Uterus (tissue), 3 donors: ENCODE measurements at regions not wholly inside any gene's neighbourhood (a gene's known extent, or its start where the extent isn't known, plus 50 kb on each side); places are given as distances from the start of the nearest gene placed in this dataset.

Experiments
- DNase-seq, 2 donors: peaks; one replicate each; pipeline ENCODE4 v3.0.0-alpha.2; 2019 to 2020
- H3K27ac ChIP-seq, 2 donors: fragments of 200-600 bp; sonication (generic); 1 replicate in 1 of 2; 2 replicates in 1 of 2; pipeline ENCODE4 v1.5.1; 2016 to 2018
- H3K27me3 ChIP-seq, 2 donors: fragments of 200-600 bp; sonication (generic); one replicate each; pipeline ENCODE4 v1.5.1; 2018 to 2019; ENCODE audit warnings: control low read depth in 1 of 2
- H3K36me3 ChIP-seq, 2 donors: fragments of 200-600 bp; sonication (generic); one replicate each; pipeline ENCODE4 v1.5.1; 2019; ENCODE audit warnings: control low read depth in 1 of 2
- H3K4me1 ChIP-seq, 2 donors: fragments of 200-600 bp; sonication (generic); one replicate each; pipeline ENCODE4 v1.5.1; 2018 to 2019; ENCODE audit warnings: control low read depth in 1 of 2
- H3K4me3 ChIP-seq, 2 donors: fragments of 200-600 bp; sonication (generic); 1 replicate in 1 of 2; 2 replicates in 1 of 2; pipeline ENCODE4 v1.5.1; 2018 to 2019; ENCODE audit warnings: mild to moderate bottlenecking in 1 of 2
- H3K9me3 ChIP-seq, 2 donors: fragments of 200-600 bp; sonication (generic); one replicate each; pipeline ENCODE4 v1.5.1; 2019; ENCODE audit warnings: control low read depth in 1 of 2
- POLR2A ChIP-seq, 2 donors: fragments of 450-650 bp; IDR thresholded peaks; one replicate each; pipeline ENCODE4 v1.6.1; 2016; ENCODE audit warnings: antibody characterized with exemption in 2 of 2, mild to moderate bottlenecking in 1 of 2, moderate library complexity in 1 of 2
- intact Hi-C: fragments of 100-400 bp; cut with DNase I; formaldehyde crosslinking; loops from one replicate; pipeline ENCODE4 v1.15.1; 2023; ENCODE audit warnings: low total_unique reads
- TF ChIP-seq, protein P1 (sequence below), 4 experiments: fragments of 200-600 bp in 2 of 4; fragments of 450-650 bp in 2 of 4; sonication (generic) in 2 of 4; IDR thresholded peaks; one replicate each; pipeline ENCODE4 v1.5.1; 2016 to 2019; ENCODE audit warnings: antibody characterized with exemption in 4 of 4, mild to moderate bottlenecking in 2 of 4, moderate library complexity in 1 of 4
- donor health status: DM: yes; HTN: yes; CAD: no.

DNA sequence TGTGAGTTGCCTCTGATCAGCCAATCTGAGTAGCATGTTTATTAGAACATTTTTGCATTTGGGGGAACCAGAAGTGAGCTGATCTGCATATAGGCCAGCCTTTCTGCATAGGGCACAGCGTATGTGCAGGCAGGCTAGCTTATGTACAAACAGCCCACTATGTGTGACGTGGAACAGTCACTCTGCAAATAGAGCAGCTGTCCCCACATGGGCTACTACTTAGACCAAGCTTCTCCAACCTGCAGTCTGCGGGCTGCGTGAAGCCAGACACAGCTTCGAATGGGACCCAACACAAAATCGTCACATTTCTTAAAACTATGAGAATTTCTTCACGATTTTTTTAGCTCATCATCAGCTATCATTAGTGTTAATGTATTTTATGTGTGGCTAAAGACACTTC lies 134.1 kb upstream of the FAM20C start:
- no peaks in the 10 kb centered on the region for H3K36me3 ChIP-seq
- H3K27me3 ChIP-seq: no peaks in the 10 kb centered on the region
- intact Hi-C loops: no loop called here
- no peak for DNase-seq
- TF ChIP-seq, protein P1, sequence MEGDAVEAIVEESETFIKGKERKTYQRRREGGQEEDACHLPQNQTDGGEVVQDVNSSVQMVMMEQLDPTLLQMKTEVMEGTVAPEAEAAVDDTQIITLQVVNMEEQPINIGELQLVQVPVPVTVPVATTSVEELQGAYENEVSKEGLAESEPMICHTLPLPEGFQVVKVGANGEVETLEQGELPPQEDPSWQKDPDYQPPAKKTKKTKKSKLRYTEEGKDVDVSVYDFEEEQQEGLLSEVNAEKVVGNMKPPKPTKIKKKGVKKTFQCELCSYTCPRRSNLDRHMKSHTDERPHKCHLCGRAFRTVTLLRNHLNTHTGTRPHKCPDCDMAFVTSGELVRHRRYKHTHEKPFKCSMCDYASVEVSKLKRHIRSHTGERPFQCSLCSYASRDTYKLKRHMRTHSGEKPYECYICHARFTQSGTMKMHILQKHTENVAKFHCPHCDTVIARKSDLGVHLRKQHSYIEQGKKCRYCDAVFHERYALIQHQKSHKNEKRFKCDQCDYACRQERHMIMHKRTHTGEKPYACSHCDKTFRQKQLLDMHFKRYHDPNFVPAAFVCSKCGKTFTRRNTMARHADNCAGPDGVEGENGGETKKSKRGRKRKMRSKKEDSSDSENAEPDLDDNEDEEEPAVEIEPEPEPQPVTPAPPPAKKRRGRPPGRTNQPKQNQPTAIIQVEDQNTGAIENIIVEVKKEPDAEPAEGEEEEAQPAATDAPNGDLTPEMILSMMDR (IDR thresholded peaks at IDR 0.05): no peak
- no peak for TF ChIP-seq POLR2A (IDR thresholded peaks at IDR 0.05)
- H3K4me3 ChIP-seq: no peak overlapping the region
- no peaks in the 10 kb centered on the region for H3K4me1 ChIP-seq
- H3K9me3 ChIP-seq: no peaks in the 10 kb centered on the region
- H3K27ac ChIP-seq: no peak overlapping the region

DNA sequence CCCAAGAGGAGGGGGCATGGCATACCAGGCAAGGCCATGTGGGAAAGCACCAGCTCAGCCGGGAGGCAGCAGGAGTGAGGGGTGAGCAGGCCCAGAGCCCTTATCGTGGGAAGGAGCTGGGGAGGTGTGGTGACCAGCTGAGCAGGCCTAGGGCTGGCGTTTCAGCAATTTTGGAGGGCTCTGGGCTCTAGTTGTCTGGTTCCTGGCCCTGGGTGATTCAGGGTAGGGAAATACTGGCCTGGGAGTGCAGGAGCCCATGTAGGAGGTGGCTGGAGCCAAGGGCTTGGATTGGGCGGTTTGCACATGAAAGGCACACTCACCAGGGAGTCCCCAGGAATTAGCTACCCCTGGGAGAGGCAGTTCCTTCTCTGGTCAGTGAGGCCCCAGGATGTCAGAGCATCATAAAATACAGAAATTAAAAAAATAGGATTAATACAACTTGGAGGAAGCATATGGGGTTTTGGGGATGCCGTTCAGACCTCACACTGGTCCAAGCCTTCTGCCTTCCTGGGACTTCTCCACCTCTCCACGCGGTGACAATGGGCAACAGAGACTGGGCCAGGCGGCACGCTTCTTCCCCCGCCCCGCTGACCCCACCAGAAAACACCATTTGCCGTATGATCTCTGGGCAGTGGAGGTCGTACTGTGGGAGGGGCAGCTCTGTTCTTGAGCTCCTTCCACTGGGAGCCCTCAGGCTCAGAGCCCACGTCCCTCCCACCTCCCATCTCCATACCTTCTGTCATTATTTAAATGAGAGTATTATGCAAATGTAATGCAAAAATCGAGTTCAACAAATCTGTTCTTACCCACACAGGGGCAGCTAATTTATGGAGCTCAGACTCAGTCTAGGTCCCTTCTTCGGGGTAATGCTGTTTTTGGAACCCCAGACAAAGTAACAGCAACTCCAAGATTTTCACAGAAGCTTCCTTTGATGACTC lies 133.0 kb upstream of the FAM20C start:
- H3K36me3 ChIP-seq: no peaks in the 10 kb centered on the region
- no peak overlapping the region for H3K27ac ChIP-seq
- no peak overlapping the region for H3K4me3 ChIP-seq
- intact Hi-C loops: no loop called here
- H3K27me3 ChIP-seq: no peaks in the 10 kb centered on the region
- TF ChIP-seq, protein P1 (IDR thresholded peaks at IDR 0.05): no peak
- no peak for TF ChIP-seq POLR2A (IDR thresholded peaks at IDR 0.05)
- H3K9me3 ChIP-seq: no peaks in the 10 kb centered on the region
- no peaks in the 10 kb centered on the region for H3K4me1 ChIP-seq
- no peak for DNase-seq

DNA sequence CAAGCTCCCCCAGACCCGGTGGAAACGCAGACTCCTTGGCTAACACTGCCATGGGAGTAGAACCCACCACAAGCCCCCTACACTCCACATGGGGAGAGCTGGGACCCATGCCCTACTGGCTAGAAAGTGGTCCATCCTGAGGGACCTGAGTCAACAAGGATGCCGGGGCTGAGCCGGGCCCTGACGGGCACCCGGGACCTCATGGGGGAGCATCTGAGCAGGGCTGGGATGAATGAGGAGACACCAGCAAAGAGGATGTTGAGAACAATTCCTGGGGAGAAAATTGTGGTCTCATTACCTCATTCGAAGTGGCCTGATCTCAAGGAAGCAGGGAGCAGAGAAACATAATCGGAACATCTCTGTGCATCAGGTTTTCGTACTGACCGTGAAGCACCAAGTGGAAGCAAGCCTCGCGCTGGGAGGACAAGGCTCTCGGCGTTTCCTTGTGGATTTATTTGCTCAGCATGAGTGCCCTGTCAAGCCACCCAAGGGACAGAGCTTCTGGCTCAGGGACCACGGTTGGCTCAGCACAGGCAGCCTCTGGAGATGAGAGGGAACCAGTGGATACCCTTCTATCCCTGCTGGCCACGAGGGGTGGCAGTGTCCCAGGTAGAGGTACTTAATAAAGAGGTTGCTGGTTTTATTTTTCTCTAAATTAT lies 132.2 kb upstream of the FAM20C start:
- Histone ChIP-seq H3K36me3 (no peaks in the 10 kb centered on the region), H3K27ac (no peak overlapping the region), H3K27me3 (no peaks in the 10 kb centered on the region), H3K4me3 (no peak overlapping the region), H3K9me3 (no peaks in the 10 kb centered on the region), H3K4me1 (no peaks in the 10 kb centered on the region)
- DNase-seq: no peak
- intact Hi-C loops: no loop called here
- TF ChIP-seq, protein P1 (IDR thresholded peaks at IDR 0.05): no peak
- no peak for TF ChIP-seq POLR2A (IDR thresholded peaks at IDR 0.05)

DNA sequence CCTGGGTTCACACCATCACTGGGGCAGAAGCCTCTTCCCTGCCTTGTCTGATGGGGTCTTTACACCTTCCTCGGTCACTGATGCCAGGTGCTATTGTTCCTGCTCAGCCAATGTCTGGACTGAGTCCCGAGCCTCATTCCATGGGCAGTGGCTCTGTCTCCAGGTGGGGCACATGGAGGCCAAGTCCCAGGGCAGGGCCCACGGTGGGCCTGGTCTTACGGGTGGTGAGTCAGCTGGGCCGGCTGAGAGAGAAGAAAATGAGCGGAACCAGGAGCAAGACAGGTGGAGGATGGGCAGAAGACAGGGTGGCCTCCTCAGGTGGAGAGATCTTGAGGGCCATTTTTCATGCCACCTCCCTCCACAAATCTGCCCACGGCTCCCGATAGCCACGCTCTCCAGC lies 131.7 kb upstream of the FAM20C start:
- Histone ChIP-seq H3K27me3 (no peaks in the 10 kb centered on the region), H3K36me3 (no peaks in the 10 kb centered on the region), H3K27ac (no peak overlapping the region), H3K9me3 (no peaks in the 10 kb centered on the region), H3K4me3 (no peak overlapping the region), H3K4me1 (no peaks in the 10 kb centered on the region)
- DNase-seq: no peak
- intact Hi-C loops: no loop called here
- no peak for TF ChIP-seq POLR2A (IDR thresholded peaks at IDR 0.05)
- TF ChIP-seq, protein P1 (IDR thresholded peaks at IDR 0.05): no peak

DNA sequence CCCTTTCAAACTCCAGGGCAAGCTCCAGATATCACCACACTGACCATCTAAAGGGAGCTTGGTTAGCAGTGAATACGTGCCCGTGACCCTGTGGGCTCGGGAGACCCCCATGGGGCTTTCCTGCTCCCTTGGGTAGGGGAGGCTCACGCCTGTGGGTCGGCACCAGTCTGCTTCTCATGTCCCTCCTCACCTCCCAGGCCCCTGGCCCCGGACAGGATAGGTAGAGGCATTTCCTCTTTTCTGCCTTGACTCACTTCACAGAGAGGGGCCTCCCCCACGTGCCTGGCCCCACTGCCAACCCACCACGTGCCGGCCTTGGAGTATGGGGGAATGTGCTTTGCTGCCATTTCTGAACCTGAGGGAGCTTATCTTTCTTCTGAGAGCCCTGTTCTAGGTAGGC lies 131.3 kb upstream of the FAM20C start:
- H3K4me3 ChIP-seq: no peak overlapping the region
- no peak for TF ChIP-seq POLR2A (IDR thresholded peaks at IDR 0.05)
- TF ChIP-seq, protein P1 (IDR thresholded peaks at IDR 0.05): no peak
- no peaks in the 10 kb centered on the region for H3K36me3 ChIP-seq
- no peaks in the 10 kb centered on the region for H3K9me3 ChIP-seq
- intact Hi-C loops: no loop called here
- H3K27me3 ChIP-seq: no peaks in the 10 kb centered on the region
- no peaks in the 10 kb centered on the region for H3K4me1 ChIP-seq
- DNase-seq: no peak
- H3K27ac ChIP-seq: no peak overlapping the region
